K562 (cell line): ENCODE measurements at regions not wholly inside any gene's neighbourhood (a gene's known extent, or its start where the extent isn't known, plus 50 kb on each side); places are given as distances from the start of the nearest gene placed in this dataset.

ENCODE experiments used
- ATAC-seq: fragments of 200-7000 bp; cut with Tn5 transposase; 3 replicates; pipeline ENCODE4 v1.9.1; 2020; ENCODE audit warnings: moderate library complexity
- BruUV-seq: library from RNA; stranded (reverse); fragments of 400-500 nt; replicated peaks from 2 replicates; lab custom pipeline; 2021; lab: Mats Ljungman, UMichigan
- CTCF ChIA-PET: fragments of 300-600 bp; formaldehyde crosslinking; extraction: SDS; loops from one replicate; lab custom pipeline; 2021; ENCODE audit warnings: low intra/inter-chr PET ratio; lab: Yijun Ruan, JAX
- POLR2A ChIA-PET: fragments of 300-600, 350-650 bp; sonication (Branson Sonifier 250); formaldehyde crosslinking; extraction: SDS; loops from one replicate; lab custom pipeline; 2021; ENCODE audit warnings: antibody characterized with exemption, inconsistent platforms; lab: Yijun Ruan, JAX
- DNase-seq, 4 experiments: peaks; one replicate each; pipeline versions ENCODE4 v3.0.0 to v3.0.0-alpha.2; 2011 to 2018; ENCODE audit warnings: low spot score in 3 of 4, mixed read lengths in 3 of 4; ENCODE audit errors: extremely low read depth in 1 of 4
- FAIRE-seq: peaks from 2 replicates; lab custom pipeline; 2011; peaks lifted over from hg19 to GRCh38; lab: Jason Lieb, UNC
- H2AFZ ChIP-seq: 2 replicates; pipeline ENCODE4 v1.6.0; 2011; ENCODE audit warnings: low read depth, low read length, control low read depth, inconsistent platforms
- H3K27ac ChIP-seq: fragments of 200-600 bp; 3 replicates; pipeline ENCODE4 v1.8.0; 2011; ENCODE audit warnings: low read depth, mild to moderate bottlenecking, control low read depth, inconsistent platforms, low read length, moderate library complexity, mixed read lengths; ENCODE audit errors: extremely low read depth
- H3K27me3 ChIP-seq, 2 experiments: fragments of 300-600 bp in 1 of 2; 2 replicates in 1 of 2; 3 replicates in 1 of 2; pipeline versions ENCODE4 v1.6.0 to v1.8.0; 2011; ENCODE audit warnings: inconsistent platforms in 2 of 2, low read length in 2 of 2, mild to moderate bottlenecking in 1 of 2, mixed read lengths in 1 of 2, moderate library complexity in 1 of 2; ENCODE audit not compliant: control insufficient read depth in 2 of 2, insufficient read depth in 2 of 2
- H3K36me3 ChIP-seq: fragments of 300-600 bp; 3 replicates; pipeline ENCODE4 v1.8.0; 2011; ENCODE audit warnings: mild to moderate bottlenecking, low read length, inconsistent platforms; ENCODE audit not compliant: control insufficient read depth, insufficient read depth
- H3K4me1 ChIP-seq, 2 experiments: fragments of 200-600 bp in 1 of 2; replicated peaks in 1 of 2; 2 replicates in 1 of 2; 3 replicates in 1 of 2; pipeline versions ENCODE4 v1.5.1 to v1.8.0; 2011; ENCODE audit warnings: inconsistent platforms in 2 of 2, low read length in 2 of 2, mild to moderate bottlenecking in 1 of 2, mixed read lengths in 1 of 2, moderate library complexity in 1 of 2; ENCODE audit not compliant: control insufficient read depth in 2 of 2, insufficient read depth in 2 of 2
- H3K4me2 ChIP-seq: 2 replicates; pipeline ENCODE4 v1.6.1; 2011; ENCODE audit warnings: low read length, control low read depth, inconsistent platforms, mixed read lengths; ENCODE audit not compliant: insufficient read depth
- H3K4me3 ChIP-seq: fragments of 200-600 bp; sonication (generic), shearing (Covaris generic); 2 replicates; pipeline ENCODE4 v1.5.1; 2016; ENCODE audit warnings: control low read depth, inconsistent platforms
- H3K79me2 ChIP-seq: fragments of 200-600 bp; 3 replicates; pipeline ENCODE4 v1.8.0; 2011; ENCODE audit warnings: low read length, inconsistent platforms; ENCODE audit not compliant: control insufficient read depth, insufficient read depth
- H3K9ac ChIP-seq, 2 experiments: 2 replicates each; pipeline versions ENCODE4 v1.6.0 to v1.6.1; 2011; ENCODE audit warnings: low read depth in 2 of 2, low read length in 2 of 2, control low read depth in 1 of 2, inconsistent platforms in 1 of 2, mild to moderate bottlenecking in 1 of 2, mixed read lengths in 1 of 2; ENCODE audit not compliant: insufficient read depth in 1 of 2
- H3K9me1 ChIP-seq: one replicate; pipeline ENCODE4 v1.6.0; 2011; ENCODE audit warnings: inconsistent platforms, mild to moderate bottlenecking, low read length, moderate library complexity; ENCODE audit not compliant: control insufficient read depth, insufficient read depth
- H3K9me3 ChIP-seq: replicated peaks from 2 replicates; pipeline ENCODE4 v1.5.1; 2011; ENCODE audit warnings: low read depth, low read length, inconsistent platforms; ENCODE audit not compliant: control insufficient read depth, insufficient read depth
- H4K20me1 ChIP-seq: replicated peaks from 2 replicates; pipeline ENCODE4 v1.6.1; 2011; ENCODE audit warnings: low read length, inconsistent platforms, mixed read lengths; ENCODE audit not compliant: control insufficient read depth, insufficient read depth
- CBX3 ChIP-seq, 2 experiments: IDR thresholded peaks; 1 replicate in 1 of 2; 2 replicates in 1 of 2; pipeline ENCODE4 v1.6.1; 2012; ENCODE audit warnings: inconsistent platforms in 2 of 2, low read length in 2 of 2, borderline replicate concordance in 1 of 2, control low read depth in 1 of 2
- CCNT2 ChIP-seq: IDR thresholded peaks from 2 replicates; pipeline ENCODE4 v1.6.1; 2011; ENCODE audit warnings: borderline replicate concordance, low read depth, mild to moderate bottlenecking, moderate library complexity, mixed read lengths, low read length; ENCODE audit not compliant: insufficient read length; ENCODE audit errors: extremely low read depth
- CTBP1 ChIP-seq: fragments of 450-650 bp; IDR thresholded peaks from 2 replicates; pipeline ENCODE4 v1.6.1; 2016; ENCODE audit warnings: borderline replicate concordance
- DDX20 ChIP-seq: fragments of 450-650 bp; IDR thresholded peaks from 2 replicates; pipeline ENCODE4 v1.6.1; 2016; ENCODE audit warnings: missing genetic modification characterization, low read depth, mild to moderate bottlenecking, missing compliant biosample characterization, moderate library complexity
- LEF1 ChIP-seq: fragments of 450-650 bp; IDR thresholded peaks from 2 replicates; pipeline ENCODE4 v1.6.1; 2016; ENCODE audit warnings: mild to moderate bottlenecking
- NR1H2 ChIP-seq: sonication (generic); formaldehyde crosslinking; IDR thresholded peaks from 2 replicates; pipeline ENCODE4 v1.4.0; 2020; ENCODE audit warnings: mild to moderate bottlenecking, missing genetic modification reagents
- SETDB1 ChIP-seq: IDR thresholded peaks from one replicate; pipeline ENCODE4 v1.6.1; 2012; ENCODE audit warnings: low read length, control low read depth, inconsistent platforms
- SRF ChIP-seq, 2 experiments: fragments of 250-450, 450-650 bp in 1 of 2; sonication (Bioruptor Pico) in 1 of 2; sonication (generic) in 1 of 2; formaldehyde crosslinking; IDR thresholded peaks; 2 replicates each; pipeline versions ENCODE4 v1.5.0 to v1.5.1; 2020 to 2022; ENCODE audit warnings: mild to moderate bottlenecking in 1 of 2, missing genetic modification reagents in 1 of 2
- TRIM28 ChIP-seq: fragments of 450-650 bp; IDR thresholded peaks from 2 replicates; pipeline ENCODE4 v1.6.1; 2017
- WGBS: fragments of 100-300 bp; shearing (Covaris generic); methylation state at CpG from one replicate; pipeline ENCODE4 v1.1.6; 2016; ENCODE audit warnings: low coverage, mixed read lengths; ENCODE audit not compliant: insufficient coverage; ENCODE audit errors: missing lambda C conversion rate; 5-methylcytosine and 5-hydroxymethylcytosine counted together
- in situ Hi-C: fragments of 300-500 bp; cut with MboI; formaldehyde crosslinking; loops from 4 replicates; pipeline ENCODE4 v1.15.0; 2018; ENCODE audit warnings: inconsistent platforms, mixed read lengths
- intact Hi-C: fragments of 100-400 bp; cut with micrococcal nuclease; formaldehyde crosslinking; loops from 2 replicates; pipeline ENCODE4 v1.14.2; 2022
- TF ChIP-seq, protein P1 (sequence below): sonication (generic); formaldehyde crosslinking; IDR thresholded peaks from 2 replicates; pipeline ENCODE4 v1.8.1; 2023; ENCODE audit warnings: mild to moderate bottlenecking, missing genetic modification reagents

DNA sequence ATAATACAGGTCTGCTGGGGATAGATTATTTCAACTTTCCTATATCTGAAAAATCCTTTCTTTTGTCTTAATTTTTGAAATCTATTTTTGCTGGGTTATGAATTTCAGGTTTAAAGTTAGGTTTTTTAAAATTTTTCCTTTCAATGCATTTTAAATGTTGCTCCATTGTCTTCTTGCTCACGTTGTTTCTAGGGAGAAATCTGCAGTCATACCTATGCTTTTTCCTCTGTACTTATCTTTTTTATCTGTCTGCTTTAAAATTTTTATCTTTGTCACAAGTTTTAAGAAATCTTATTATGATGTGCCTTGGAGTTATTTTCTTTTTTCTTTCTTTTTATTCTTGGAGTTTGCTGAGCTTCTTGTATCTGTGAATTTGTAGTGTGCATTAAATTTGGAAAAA, 412.0 kb upstream of the KIF2A start:
- no TSS peak for BruUV-seq
- no peaks in the 10 kb centered on the region for H4K20me1 ChIP-seq
- H2AFZ ChIP-seq = no peak overlapping the region
- no peak overlapping the region for H3K4me2 ChIP-seq
- TF ChIP-seq TRIM28 (0 out of 2 replicates have a peak, but pooled peaks have one; percentile 39), SETDB1 (no peak), CBX3 (IDR thresholded peaks at IDR 0.05; ENCODE audit: borderline replicate concordance in 1 of 2, low read length in 2 of 2) (peak in 1 of 2 experiments; percentile 45; a peak in 1 of 3 replicates), CCNT2 (no peak)
- H3K4me1 ChIP-seq = no peaks in the 10 kb centered on the region
- 0% methylated on average over 1 of the region's 1 CpG for WGBS
- ATAC-seq (no peak), DNase-seq (no peak), FAIRE-seq (no peak)
- no peak overlapping the region for H3K27ac ChIP-seq
- POLR2A ChIA-PET = no interaction called here
- no peaks in the 10 kb centered on the region for H3K9me1 ChIP-seq
- no peaks in the 10 kb centered on the region for H3K27me3 ChIP-seq
- CTCF ChIA-PET = no interaction called here
- no peaks in the 10 kb centered on the region for H3K9me3 ChIP-seq
- no peak overlapping the region for H3K4me3 ChIP-seq
- in situ Hi-C loops = no loop called here
- H3K79me2 ChIP-seq = no peaks in the 10 kb centered on the region
- H3K36me3 ChIP-seq = no peaks in the 10 kb centered on the region
- no peak overlapping the region for H3K9ac ChIP-seq
- intact Hi-C loops = no loop called here

- no peaks in the 10 kb centered on the region for H3K27me3 ChIP-seq
- DNase-seq = no peak
- no peaks in the 10 kb centered on the region for H3K9me3 ChIP-seq
- no peak overlapping the region for H3K4me2 ChIP-seq
- H3K9ac ChIP-seq = no peak overlapping the region
- no peaks in the 10 kb centered on the region for H3K9me1 ChIP-seq
- 1% methylated on average over 4 of the region's 4 CpGs for WGBS
- no peak for FAIRE-seq
- no peak for ATAC-seq
- in situ Hi-C loops (no loop called here), intact Hi-C loops (no loop called here)
- no peaks in the 10 kb centered on the region for H4K20me1 ChIP-seq
- no peak overlapping the region for H2AFZ ChIP-seq
- ChIA-PET CTCF (no interaction called here), POLR2A (no interaction called here)
- BruUV-seq = no TSS peak
- H3K4me1 ChIP-seq = no peaks in the 10 kb centered on the region
- H3K27ac ChIP-seq = no peak overlapping the region
- no peaks in the 10 kb centered on the region for H3K36me3 ChIP-seq
- H3K79me2 ChIP-seq = no peaks in the 10 kb centered on the region
- H3K4me3 ChIP-seq = no peak overlapping the region
- TF ChIP-seq LEF1 (no peak), SRF (CRISPR knock-in tag; IDR thresholded peaks at IDR 0.05) (no peak), NR1H2 (CRISPR knock-in tag) (no peak), DDX20 (tag) (no peak), CTBP1 (no peak)
- TF ChIP-seq, protein P1, sequence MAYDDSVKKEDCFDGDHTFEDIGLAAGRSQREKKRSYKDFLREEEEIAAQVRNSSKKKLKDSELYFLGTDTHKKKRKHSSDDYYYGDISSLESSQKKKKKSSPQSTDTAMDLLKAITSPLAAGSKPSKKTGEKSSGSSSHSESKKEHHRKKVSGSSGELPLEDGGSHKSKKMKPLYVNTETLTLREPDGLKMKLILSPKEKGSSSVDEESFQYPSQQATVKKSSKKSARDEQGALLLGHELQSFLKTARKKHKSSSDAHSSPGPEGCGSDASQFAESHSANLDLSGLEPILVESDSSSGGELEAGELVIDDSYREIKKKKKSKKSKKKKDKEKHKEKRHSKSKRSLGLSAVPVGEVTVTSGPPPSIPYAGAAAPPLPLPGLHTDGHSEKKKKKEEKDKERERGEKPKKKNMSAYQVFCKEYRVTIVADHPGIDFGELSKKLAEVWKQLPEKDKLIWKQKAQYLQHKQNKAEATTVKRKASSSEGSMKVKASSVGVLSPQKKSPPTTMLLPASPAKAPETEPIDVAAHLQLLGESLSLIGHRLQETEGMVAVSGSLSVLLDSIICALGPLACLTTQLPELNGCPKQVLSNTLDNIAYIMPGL (CRISPR knock-in tag) = no peak
These were observed 409.2 kb upstream of the KIF2A start for GRCh38 chr5:61896811-61897210.
